SK-N-SH treated with all-trans-retinoic acid at 6 μM for 48 hours (cell line): ENCODE measurements at regions not wholly inside any gene's neighbourhood (a gene's known extent, or its start where the extent isn't known, plus 50 kb on each side); places are given as distances from the start of the nearest gene placed in this dataset.

Experiments used
- ARNTL ChIP-seq: fragments of 450-650 bp; formaldehyde crosslinking; IDR thresholded peaks from 2 replicates; pipeline ENCODE4 v1.5.0; 2020; ENCODE audit warnings: low read depth, mild to moderate bottlenecking, moderate library complexity, borderline replicate concordance
- BACH2 ChIP-seq: fragments of 250-450 bp; sonication (Bioruptor Pico); IDR thresholded peaks from 2 replicates; pipeline ENCODE4 v1.9.0; 2021; ENCODE audit warnings: mild to moderate bottlenecking, borderline replicate concordance
- CSRNP3 ChIP-seq: fragments of 250-450 bp; sonication (Bioruptor Pico); IDR thresholded peaks from 2 replicates; pipeline ENCODE4 v1.5.1; 2021; ENCODE audit warnings: mild to moderate bottlenecking, moderate library complexity
- GLIS3 ChIP-seq: fragments of 250-450 bp; sonication (Bioruptor Pico); IDR thresholded peaks from 2 replicates; pipeline ENCODE4 v1.5.0; 2020; ENCODE audit warnings: mild to moderate bottlenecking, moderate library complexity
- PPARA ChIP-seq: fragments of 250-450 bp; sonication (Bioruptor Pico); IDR thresholded peaks from 2 replicates; pipeline ENCODE4 v1.5.0; 2020; ENCODE audit warnings: mild to moderate bottlenecking, borderline replicate concordance
- RARB ChIP-seq: fragments of 250-450 bp; sonication (Bioruptor Pico); IDR thresholded peaks from 2 replicates; pipeline ENCODE4 v1.8.0; 2021; ENCODE audit warnings: mild to moderate bottlenecking, moderate library complexity
- ZC3H10 ChIP-seq: fragments of 250-450 bp; sonication (Bioruptor Pico); IDR thresholded peaks from 2 replicates; pipeline ENCODE4 v1.5.1; 2021; ENCODE audit warnings: mild to moderate bottlenecking, moderate library complexity
- ZFP3 ChIP-seq: fragments of 250-450 bp; sonication (Bioruptor Pico); IDR thresholded peaks from 2 replicates; pipeline ENCODE4 v1.5.0; 2020; ENCODE audit warnings: mild to moderate bottlenecking, moderate library complexity
- ZFP30 ChIP-seq: fragments of 450-650 bp; formaldehyde crosslinking; IDR thresholded peaks from 2 replicates; pipeline ENCODE4 v1.5.0; 2022; ENCODE audit warnings: mild to moderate bottlenecking, moderate library complexity
- ZNF565 ChIP-seq: fragments of 450-650 bp; formaldehyde crosslinking; conservative IDR thresholded peaks from 2 replicates; pipeline ENCODE4 v1.5.0; 2020; ENCODE audit warnings: low read depth, mild to moderate bottlenecking, moderate library complexity
- ZNF70 ChIP-seq: fragments of 450-650 bp; formaldehyde crosslinking; IDR thresholded peaks from 2 replicates; pipeline ENCODE4 v1.5.0; 2020; ENCODE audit warnings: mild to moderate bottlenecking, moderate library complexity
- ZNF8 ChIP-seq: fragments of 450-650 bp; formaldehyde crosslinking; IDR thresholded peaks from 2 replicates; pipeline ENCODE4 v1.5.0; 2020; ENCODE audit warnings: mild to moderate bottlenecking, moderate library complexity
- TF ChIP-seq, protein P1 (sequence below): fragments of 250-450 bp; sonication (Bioruptor Pico); IDR thresholded peaks from 2 replicates; pipeline ENCODE4 v1.5.0; 2020; ENCODE audit warnings: mild to moderate bottlenecking, moderate library complexity
- TF ChIP-seq, protein P2 (sequence below): fragments of 250-450 bp; sonication (Bioruptor Pico); IDR thresholded peaks from 2 replicates; pipeline ENCODE4 v1.8.0; 2020; ENCODE audit warnings: mild to moderate bottlenecking, moderate library complexity, borderline replicate concordance

- TF ChIP-seq ZFP30 (CRISPR knock-in tag) (no peak), BACH2 (no peak), ARNTL (no peak), PPARA (CRISPR knock-in tag) (no peak), ZNF565 (CRISPR knock-in tag) (no peak), ZFP3 (CRISPR knock-in tag) (no peak), RARB (no peak), GLIS3 (CRISPR knock-in tag) (no peak), CSRNP3 (CRISPR knock-in tag) (no peak), ZC3H10 (CRISPR knock-in tag) (no peak), ZNF8 (CRISPR knock-in tag) (no peak), ZNF70 (CRISPR knock-in tag) (no peak)
- TF ChIP-seq, protein P1, sequence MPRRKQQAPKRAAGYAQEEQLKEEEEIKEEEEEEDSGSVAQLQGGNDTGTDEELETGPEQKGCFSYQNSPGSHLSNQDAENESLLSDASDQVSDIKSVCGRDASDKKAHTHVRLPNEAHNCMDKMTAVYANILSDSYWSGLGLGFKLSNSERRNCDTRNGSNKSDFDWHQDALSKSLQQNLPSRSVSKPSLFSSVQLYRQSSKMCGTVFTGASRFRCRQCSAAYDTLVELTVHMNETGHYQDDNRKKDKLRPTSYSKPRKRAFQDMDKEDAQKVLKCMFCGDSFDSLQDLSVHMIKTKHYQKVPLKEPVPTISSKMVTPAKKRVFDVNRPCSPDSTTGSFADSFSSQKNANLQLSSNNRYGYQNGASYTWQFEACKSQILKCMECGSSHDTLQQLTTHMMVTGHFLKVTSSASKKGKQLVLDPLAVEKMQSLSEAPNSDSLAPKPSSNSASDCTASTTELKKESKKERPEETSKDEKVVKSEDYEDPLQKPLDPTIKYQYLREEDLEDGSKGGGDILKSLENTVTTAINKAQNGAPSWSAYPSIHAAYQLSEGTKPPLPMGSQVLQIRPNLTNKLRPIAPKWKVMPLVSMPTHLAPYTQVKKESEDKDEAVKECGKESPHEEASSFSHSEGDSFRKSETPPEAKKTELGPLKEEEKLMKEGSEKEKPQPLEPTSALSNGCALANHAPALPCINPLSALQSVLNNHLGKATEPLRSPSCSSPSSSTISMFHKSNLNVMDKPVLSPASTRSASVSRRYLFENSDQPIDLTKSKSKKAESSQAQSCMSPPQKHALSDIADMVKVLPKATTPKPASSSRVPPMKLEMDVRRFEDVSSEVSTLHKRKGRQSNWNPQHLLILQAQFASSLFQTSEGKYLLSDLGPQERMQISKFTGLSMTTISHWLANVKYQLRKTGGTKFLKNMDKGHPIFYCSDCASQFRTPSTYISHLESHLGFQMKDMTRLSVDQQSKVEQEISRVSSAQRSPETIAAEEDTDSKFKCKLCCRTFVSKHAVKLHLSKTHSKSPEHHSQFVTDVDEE (CRISPR knock-in tag): no peak
- TF ChIP-seq, protein P2, sequence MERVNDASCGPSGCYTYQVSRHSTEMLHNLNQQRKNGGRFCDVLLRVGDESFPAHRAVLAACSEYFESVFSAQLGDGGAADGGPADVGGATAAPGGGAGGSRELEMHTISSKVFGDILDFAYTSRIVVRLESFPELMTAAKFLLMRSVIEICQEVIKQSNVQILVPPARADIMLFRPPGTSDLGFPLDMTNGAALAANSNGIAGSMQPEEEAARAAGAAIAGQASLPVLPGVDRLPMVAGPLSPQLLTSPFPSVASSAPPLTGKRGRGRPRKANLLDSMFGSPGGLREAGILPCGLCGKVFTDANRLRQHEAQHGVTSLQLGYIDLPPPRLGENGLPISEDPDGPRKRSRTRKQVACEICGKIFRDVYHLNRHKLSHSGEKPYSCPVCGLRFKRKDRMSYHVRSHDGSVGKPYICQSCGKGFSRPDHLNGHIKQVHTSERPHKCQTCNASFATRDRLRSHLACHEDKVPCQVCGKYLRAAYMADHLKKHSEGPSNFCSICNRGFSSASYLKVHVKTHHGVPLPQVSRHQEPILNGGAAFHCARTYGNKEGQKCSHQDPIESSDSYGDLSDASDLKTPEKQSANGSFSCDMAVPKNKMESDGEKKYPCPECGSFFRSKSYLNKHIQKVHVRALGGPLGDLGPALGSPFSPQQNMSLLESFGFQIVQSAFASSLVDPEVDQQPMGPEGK (CRISPR knock-in tag): no peak
Observed at GRCh38 chr2:138323382-138324067, 178.0 kb upstream of the SPOPL start.
